Neural cell (in vitro differentiated cells): ENCODE measurements at regions not wholly inside any gene's neighbourhood (a gene's known extent, or its start where the extent isn't known, plus 50 kb on each side); places are given as distances from the start of the nearest gene placed in this dataset.

Experiments used
- H2AFZ ChIP-seq: fragments of 200-600, 300-800 bp; sonication (generic), shearing (Covaris generic); 2 replicates; pipeline ENCODE4 v1.6.0; 2014; ENCODE audit warnings: low read depth, mild to moderate bottlenecking, antibody characterized with exemption, low read length, moderate library complexity
- H3F3A ChIP-seq: fragments of 200-600 bp; shearing (Covaris generic); 2 replicates; pipeline ENCODE4 v1.6.1; 2016; ENCODE audit warnings: mild to moderate bottlenecking, moderate library complexity, mixed read lengths, antibody characterized with exemption, low read length; ENCODE audit not compliant: insufficient read depth, poor library complexity, severe bottlenecking
- H3K27ac ChIP-seq: fragments of 200-600, 300-800 bp; sonication (generic), shearing (Covaris generic); 2 replicates; pipeline ENCODE4 v1.5.1; 2014; ENCODE audit warnings: mild to moderate bottlenecking, low read length, moderate library complexity
- H3K27me3 ChIP-seq: fragments of 300-800, 200-600 bp; sonication (generic), shearing (Covaris generic); 2 replicates; pipeline ENCODE4 v1.6.0; 2014; ENCODE audit warnings: mild to moderate bottlenecking, low read depth, low read length, moderate library complexity; ENCODE audit not compliant: insufficient read depth
- H3K36me3 ChIP-seq: fragments of 300-800, 200-600 bp; sonication (generic), shearing (Covaris generic); 2 replicates; pipeline ENCODE4 v1.5.1; 2014; ENCODE audit warnings: mild to moderate bottlenecking, antibody characterized with exemption, low read length, moderate library complexity; ENCODE audit not compliant: insufficient read depth
- H3K4me2 ChIP-seq: fragments of 300-800, 200-600 bp; sonication (generic), shearing (Covaris generic); 2 replicates; pipeline ENCODE4 v1.6.0; 2014; ENCODE audit warnings: mild to moderate bottlenecking, low read length
- H3K4me3 ChIP-seq: fragments of 300-800, 200-600 bp; sonication (generic), shearing (Covaris generic); 2 replicates; pipeline ENCODE4 v1.5.1; 2014; ENCODE audit warnings: mild to moderate bottlenecking, low read length, moderate library complexity
- H3K79me2 ChIP-seq: fragments of 200-600 bp; shearing (Covaris generic); replicated peaks from 2 replicates; pipeline ENCODE4 v1.6.0; 2014; ENCODE audit warnings: mild to moderate bottlenecking, low read length, moderate library complexity; ENCODE audit not compliant: insufficient read depth
- H3K9ac ChIP-seq: fragments of 300-800, 200-600 bp; sonication (generic), shearing (Covaris generic); 2 replicates; pipeline ENCODE4 v1.6.1; 2016; ENCODE audit warnings: mild to moderate bottlenecking, low read length, mixed read lengths
- H3K9me2 ChIP-seq: fragments of 200-600 bp; shearing (Covaris generic); 2 replicates; pipeline ENCODE4 v1.6.1; 2016; ENCODE audit warnings: mild to moderate bottlenecking, low read length, mixed read lengths; ENCODE audit not compliant: insufficient read depth
- H3K9me3 ChIP-seq: fragments of 200-600, 300-800 bp; sonication (generic), shearing (Covaris generic); 2 replicates; pipeline ENCODE4 v1.6.1; 2016; ENCODE audit warnings: mild to moderate bottlenecking, mixed run types, low read length, moderate library complexity, mixed read lengths
- H4K20me1 ChIP-seq: fragments of 200-600 bp; shearing (Covaris generic); 2 replicates; pipeline ENCODE4 v1.6.1; 2016; ENCODE audit warnings: mild to moderate bottlenecking, mixed run types; ENCODE audit not compliant: insufficient read depth
- EP300 ChIP-seq: fragments of 450-650 bp; conservative IDR thresholded peaks from 2 replicates; pipeline ENCODE4 v1.6.1; 2014; ENCODE audit warnings: antibody characterized with exemption, mild to moderate bottlenecking, moderate library complexity; ENCODE audit not compliant: poor library complexity, severe bottlenecking
- EZH2 ChIP-seq: fragments of 200-600, 300-800 bp; shearing (Covaris generic), sonication (generic); IDR thresholded peaks from 2 replicates; pipeline ENCODE4 v1.6.1; 2014; ENCODE audit warnings: antibody characterized with exemption, low read length, borderline replicate concordance, mild to moderate bottlenecking; ENCODE audit not compliant: insufficient read depth, poor library complexity, severe bottlenecking
- MXI1 ChIP-seq: fragments of 450-650 bp; conservative IDR thresholded peaks from 2 replicates; pipeline ENCODE4 v1.6.1; 2014; ENCODE audit warnings: antibody characterized with exemption, mild to moderate bottlenecking; ENCODE audit not compliant: poor library complexity, severe bottlenecking
- POLR2AphosphoS5 ChIP-seq: IDR thresholded peaks from 2 replicates; pipeline ENCODE4 v1.6.1; 2012
- RAD21 ChIP-seq: fragments of 450-650 bp; conservative IDR thresholded peaks from 2 replicates; pipeline ENCODE4 v1.6.1; 2014; ENCODE audit warnings: antibody characterized with exemption, mild to moderate bottlenecking, moderate library complexity
- SMC3 ChIP-seq: fragments of 450-650 bp; conservative IDR thresholded peaks from 2 replicates; pipeline ENCODE4 v1.6.1; 2014; ENCODE audit warnings: antibody characterized with exemption, mild to moderate bottlenecking, moderate library complexity; ENCODE audit not compliant: poor library complexity
- TAF1 ChIP-seq: IDR thresholded peaks from 2 replicates; pipeline ENCODE4 v1.6.1; 2012; ENCODE audit warnings: low read depth
- TF ChIP-seq, protein P1 (sequence below): fragments of 450-650 bp; IDR thresholded peaks from 2 replicates; pipeline ENCODE4 v1.5.1; 2014; ENCODE audit warnings: antibody characterized with exemption, mild to moderate bottlenecking, moderate library complexity; ENCODE audit not compliant: poor library complexity, severe bottlenecking
- TF ChIP-seq, protein P2 (sequence below): IDR thresholded peaks from 2 replicates; pipeline ENCODE4 v1.6.1; 2012; ENCODE audit warnings: borderline replicate concordance

DNA sequence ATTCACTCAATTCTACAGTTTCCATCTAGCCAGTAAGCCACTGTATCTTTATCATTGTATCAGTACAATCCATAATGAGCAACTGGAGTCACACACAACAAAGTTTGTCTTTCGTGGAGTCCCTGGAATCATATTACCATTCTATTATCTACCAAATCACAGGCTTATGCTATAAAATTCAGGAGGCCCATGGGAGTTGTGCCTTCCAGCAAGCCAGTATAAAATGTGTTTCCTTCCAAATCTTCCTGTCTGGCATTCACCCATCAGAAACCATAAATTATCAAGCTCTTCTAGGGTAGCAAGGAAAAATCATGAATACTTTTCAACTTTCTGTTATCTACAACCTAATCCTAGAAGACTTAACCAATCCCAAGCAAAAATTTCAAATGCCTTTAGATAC, 1383.3 kb upstream of the PCDH7 start:
- Histone ChIP-seq H3K27ac (no peak overlapping the region), H4K20me1 (no peaks in the 10 kb centered on the region), H3K4me3 (no peak overlapping the region), H3K27me3 (no peaks in the 10 kb centered on the region), H3K9me2 (no peaks in the 10 kb centered on the region), H3K9me3 (no peaks in the 10 kb centered on the region), H3K4me2 (no peak overlapping the region), H3K9ac (no peak overlapping the region), H3F3A (no peaks in the 10 kb centered on the region), H3K79me2 (no peaks in the 10 kb centered on the region), H3K36me3 (no peaks in the 10 kb centered on the region), H2AFZ (no peak overlapping the region)
- TF ChIP-seq, protein P1, sequence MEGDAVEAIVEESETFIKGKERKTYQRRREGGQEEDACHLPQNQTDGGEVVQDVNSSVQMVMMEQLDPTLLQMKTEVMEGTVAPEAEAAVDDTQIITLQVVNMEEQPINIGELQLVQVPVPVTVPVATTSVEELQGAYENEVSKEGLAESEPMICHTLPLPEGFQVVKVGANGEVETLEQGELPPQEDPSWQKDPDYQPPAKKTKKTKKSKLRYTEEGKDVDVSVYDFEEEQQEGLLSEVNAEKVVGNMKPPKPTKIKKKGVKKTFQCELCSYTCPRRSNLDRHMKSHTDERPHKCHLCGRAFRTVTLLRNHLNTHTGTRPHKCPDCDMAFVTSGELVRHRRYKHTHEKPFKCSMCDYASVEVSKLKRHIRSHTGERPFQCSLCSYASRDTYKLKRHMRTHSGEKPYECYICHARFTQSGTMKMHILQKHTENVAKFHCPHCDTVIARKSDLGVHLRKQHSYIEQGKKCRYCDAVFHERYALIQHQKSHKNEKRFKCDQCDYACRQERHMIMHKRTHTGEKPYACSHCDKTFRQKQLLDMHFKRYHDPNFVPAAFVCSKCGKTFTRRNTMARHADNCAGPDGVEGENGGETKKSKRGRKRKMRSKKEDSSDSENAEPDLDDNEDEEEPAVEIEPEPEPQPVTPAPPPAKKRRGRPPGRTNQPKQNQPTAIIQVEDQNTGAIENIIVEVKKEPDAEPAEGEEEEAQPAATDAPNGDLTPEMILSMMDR, result no peak
- TF ChIP-seq EZH2 (no peak), SMC3 (no peak), POLR2AphosphoS5 (no peak), EP300 (no peak)
- TF ChIP-seq, protein P2, sequence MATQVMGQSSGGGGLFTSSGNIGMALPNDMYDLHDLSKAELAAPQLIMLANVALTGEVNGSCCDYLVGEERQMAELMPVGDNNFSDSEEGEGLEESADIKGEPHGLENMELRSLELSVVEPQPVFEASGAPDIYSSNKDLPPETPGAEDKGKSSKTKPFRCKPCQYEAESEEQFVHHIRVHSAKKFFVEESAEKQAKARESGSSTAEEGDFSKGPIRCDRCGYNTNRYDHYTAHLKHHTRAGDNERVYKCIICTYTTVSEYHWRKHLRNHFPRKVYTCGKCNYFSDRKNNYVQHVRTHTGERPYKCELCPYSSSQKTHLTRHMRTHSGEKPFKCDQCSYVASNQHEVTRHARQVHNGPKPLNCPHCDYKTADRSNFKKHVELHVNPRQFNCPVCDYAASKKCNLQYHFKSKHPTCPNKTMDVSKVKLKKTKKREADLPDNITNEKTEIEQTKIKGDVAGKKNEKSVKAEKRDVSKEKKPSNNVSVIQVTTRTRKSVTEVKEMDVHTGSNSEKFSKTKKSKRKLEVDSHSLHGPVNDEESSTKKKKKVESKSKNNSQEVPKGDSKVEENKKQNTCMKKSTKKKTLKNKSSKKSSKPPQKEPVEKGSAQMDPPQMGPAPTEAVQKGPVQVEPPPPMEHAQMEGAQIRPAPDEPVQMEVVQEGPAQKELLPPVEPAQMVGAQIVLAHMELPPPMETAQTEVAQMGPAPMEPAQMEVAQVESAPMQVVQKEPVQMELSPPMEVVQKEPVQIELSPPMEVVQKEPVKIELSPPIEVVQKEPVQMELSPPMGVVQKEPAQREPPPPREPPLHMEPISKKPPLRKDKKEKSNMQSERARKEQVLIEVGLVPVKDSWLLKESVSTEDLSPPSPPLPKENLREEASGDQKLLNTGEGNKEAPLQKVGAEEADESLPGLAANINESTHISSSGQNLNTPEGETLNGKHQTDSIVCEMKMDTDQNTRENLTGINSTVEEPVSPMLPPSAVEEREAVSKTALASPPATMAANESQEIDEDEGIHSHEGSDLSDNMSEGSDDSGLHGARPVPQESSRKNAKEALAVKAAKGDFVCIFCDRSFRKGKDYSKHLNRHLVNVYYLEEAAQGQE, result no peak

DNA sequence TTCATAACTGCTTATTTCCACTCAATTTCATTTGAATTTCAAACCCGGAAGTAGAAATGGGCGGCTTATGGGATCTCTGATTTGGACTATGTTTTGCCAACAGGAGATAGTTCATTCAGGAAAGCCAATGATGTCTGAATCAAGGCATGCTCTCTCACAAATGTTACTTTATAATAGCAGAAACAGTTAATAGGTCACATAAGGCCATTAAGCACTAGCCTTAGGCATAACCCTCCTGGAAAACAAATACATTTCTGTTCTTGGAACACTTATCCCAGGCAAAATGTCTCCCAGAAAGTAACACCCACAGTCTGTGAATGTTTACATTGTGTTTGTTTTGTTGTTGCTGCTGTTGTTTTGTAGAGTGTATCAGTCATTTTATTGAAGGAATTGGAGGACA, 1347.2 kb upstream of the PCDH7 start:
- Histone ChIP-seq H3K9me3 (no peaks in the 10 kb centered on the region), H3F3A (no peaks in the 10 kb centered on the region), H2AFZ (no peak overlapping the region), H3K4me3 (no peak overlapping the region), H3K27ac (no peak overlapping the region), H3K79me2 (no peaks in the 10 kb centered on the region), H4K20me1 (no peaks in the 10 kb centered on the region), H3K36me3 (no peaks in the 10 kb centered on the region), H3K9ac (no peak overlapping the region), H3K4me2 (no peak overlapping the region), H3K27me3 (no peaks in the 10 kb centered on the region), H3K9me2 (no peaks in the 10 kb centered on the region)
- TF ChIP-seq RAD21, result no peak
- TF ChIP-seq, protein P1, result no peak
- TF ChIP-seq SMC3, result no peak
- TF ChIP-seq, protein P2, result no peak
- no peak for TF ChIP-seq MXI1
- TF ChIP-seq POLR2AphosphoS5, result no peak
- TF ChIP-seq EZH2, result no peak
- TF ChIP-seq TAF1, result no peak
- no peak for TF ChIP-seq EP300
